ENCODE measurements at regions not wholly inside any gene's neighbourhood (a gene's known extent, or its start where the extent isn't known, plus 50 kb on each side); places are given as distances from the start of the nearest gene placed in this dataset.

GRCh38 chr11:70877151-70877550 lies 375.2 kb downstream of the SHANK2 start:
- DNase-seq (ENCODE audit: low read depth) = no peak
- H3K4me3 ChIP-seq (ENCODE audit: low read depth, low read length) = no peak overlapping the region

- no peak overlapping the region for H3K4me3 ChIP-seq (ENCODE audit: low read depth, low read length)
- no peak for DNase-seq (ENCODE audit: low read depth)
Observed at GRCh38 chr11:70878366-70878765, 374.0 kb downstream of the SHANK2 start.

GRCh38 chr11:70879601-70880285 lies 372.6 kb downstream of the SHANK2 start:
- H3K4me3 ChIP-seq (ENCODE audit: low read depth, low read length) = no peak overlapping the region
- DNase-seq (ENCODE audit: low read depth) = no peak

GRCh38 chr11:70880416-70880815 lies 372.0 kb downstream of the SHANK2 start:
- H3K4me3 ChIP-seq (ENCODE audit: low read depth, low read length) = no peak overlapping the region
- DNase-seq (ENCODE audit: low read depth) = no peak

GRCh38 chr11:70881948-70882715 lies 370.2 kb downstream of the SHANK2 start:
- no peak overlapping the region for H3K4me3 ChIP-seq (ENCODE audit: low read depth, low read length)

GRCh38 chr11:70882716-70883085 lies 369.7 kb downstream of the SHANK2 start:
- no peak overlapping the region for H3K4me3 ChIP-seq (ENCODE audit: low read depth, low read length)
- no peak for DNase-seq (ENCODE audit: low read depth)

More at GRCh38 chr11:70881948-70882715, 370.2 kb downstream of the SHANK2 start:
- DNase-seq (ENCODE audit: low read depth) = no peak

GRCh38 chr11:70883323-70883940 lies 368.9 kb downstream of the SHANK2 start:
- no peak overlapping the region for H3K4me3 ChIP-seq (ENCODE audit: low read depth, low read length)
- DNase-seq (ENCODE audit: low read depth) = no peak

GRCh38 chr11:70883973-70884623 lies 368.3 kb downstream of the SHANK2 start:
- no peak for DNase-seq (ENCODE audit: low read depth)
- H3K4me3 ChIP-seq (ENCODE audit: low read depth, low read length) = no peak overlapping the region

GRCh38 chr11:70885281-70886231 lies 366.8 kb downstream of the SHANK2 start:
- no peak overlapping the region for H3K4me3 ChIP-seq (ENCODE audit: low read depth, low read length)
- DNase-seq (ENCODE audit: low read depth) = no peak

- DNase-seq (ENCODE audit: low read depth) = no peak
- no peak overlapping the region for H3K4me3 ChIP-seq (ENCODE audit: low read depth, low read length)
Observed at GRCh38 chr11:70886256-70886655, 366.1 kb downstream of the SHANK2 start.

- no peak overlapping the region for H3K4me3 ChIP-seq (ENCODE audit: low read depth, low read length)
- DNase-seq (ENCODE audit: low read depth) = no peak
Observed at GRCh38 chr11:70886676-70887541, 365.5 kb downstream of the SHANK2 start.

GRCh38 chr11:70887542-70887827 lies 364.9 kb downstream of the SHANK2 start:
- H3K4me3 ChIP-seq (ENCODE audit: low read depth, low read length) = no peak overlapping the region
- DNase-seq (ENCODE audit: low read depth) = no peak

- no peak overlapping the region for H3K4me3 ChIP-seq (ENCODE audit: low read depth, low read length)
Observed at GRCh38 chr11:70888061-70888460, 364.3 kb downstream of the SHANK2 start.

GRCh38 chr11:70889411-70889810 lies 363.0 kb downstream of the SHANK2 start:
- no peak overlapping the region for H3K4me3 ChIP-seq (ENCODE audit: low read depth, low read length)
- DNase-seq (ENCODE audit: low read depth) = no peak

More at GRCh38 chr11:70888061-70888460, 364.3 kb downstream of the SHANK2 start:
- DNase-seq (ENCODE audit: low read depth) = no peak

GRCh38 chr11:70891844-70892380 lies 360.5 kb downstream of the SHANK2 start:
- no peak for DNase-seq (ENCODE audit: low read depth)
- no peak overlapping the region for H3K4me3 ChIP-seq (ENCODE audit: low read depth, low read length)

GRCh38 chr11:70892889-70893288 lies 359.5 kb downstream of the SHANK2 start:
- no peak for DNase-seq (ENCODE audit: low read depth)
- H3K4me3 ChIP-seq (ENCODE audit: low read depth, low read length) = no peak overlapping the region

- no peak for DNase-seq (ENCODE audit: low read depth)
- no peak overlapping the region for H3K4me3 ChIP-seq (ENCODE audit: low read depth, low read length)
Observed at GRCh38 chr11:70894566-70895365, 357.6 kb downstream of the SHANK2 start.
